Calu3 (cell line): ENCODE measurements at regions not wholly inside any gene's neighbourhood (a gene's known extent, or its start where the extent isn't known, plus 50 kb on each side); places are given as distances from the start of the nearest gene placed in this dataset.

ENCODE experiments used
- BruUV-seq: library from RNA; stranded (reverse); fragments of 400-500 nt; replicated peaks from 2 replicates; lab custom pipeline; 2021; lab: Mats Ljungman, UMichigan
- CTCF ChIA-PET: fragments of 300-600 bp; sonication (Branson Sonifier 250); formaldehyde crosslinking; loops from one replicate; lab custom pipeline; 2022; ENCODE audit warnings: antibody characterized with exemption; lab: Charles Lee
- DNase-seq: peaks from one replicate; pipeline ENCODE4 v3.0.0; 2022
- H3K27ac Mint-ChIP-seq: one replicate; pipeline ENCODE4 v1.8.0; 2022; ENCODE audit warnings: mixed read lengths; ENCODE audit not compliant: unreplicated experiment
- H3K27me3 Mint-ChIP-seq: one replicate; pipeline ENCODE4 v1.8.0; 2022; ENCODE audit warnings: mixed read lengths; ENCODE audit not compliant: unreplicated experiment
- H3K36me3 Mint-ChIP-seq: one replicate; pipeline ENCODE4 v1.8.0; 2022; ENCODE audit warnings: mild to moderate bottlenecking, moderate library complexity, mixed read lengths; ENCODE audit not compliant: insufficient read depth, unreplicated experiment
- H3K4me1 Mint-ChIP-seq: one replicate; pipeline ENCODE4 v1.8.0; 2022; ENCODE audit warnings: mild to moderate bottlenecking, low read depth, mixed read lengths; ENCODE audit not compliant: unreplicated experiment
- H3K4me3 Mint-ChIP-seq: one replicate; pipeline ENCODE4 v1.8.0; 2022; ENCODE audit warnings: mild to moderate bottlenecking, low read depth, moderate library complexity, mixed read lengths; ENCODE audit not compliant: unreplicated experiment
- H3K9me3 Mint-ChIP-seq: one replicate; pipeline ENCODE4 v1.8.0; 2022; ENCODE audit warnings: low read depth, mixed read lengths; ENCODE audit not compliant: unreplicated experiment
- CTCF ChIP-seq: fragments of 200-600 bp; IDR thresholded peaks from one replicate; pipeline ENCODE4 v1.8.0; 2022; ENCODE audit warnings: antibody characterized with exemption; ENCODE audit not compliant: unreplicated experiment
- intact Hi-C: fragments of 100-400 bp; cut with micrococcal nuclease; formaldehyde crosslinking; loops from one replicate; pipeline ENCODE4 v1.10.0; 2022; ENCODE audit not compliant: unreplicated experiment

DNA sequence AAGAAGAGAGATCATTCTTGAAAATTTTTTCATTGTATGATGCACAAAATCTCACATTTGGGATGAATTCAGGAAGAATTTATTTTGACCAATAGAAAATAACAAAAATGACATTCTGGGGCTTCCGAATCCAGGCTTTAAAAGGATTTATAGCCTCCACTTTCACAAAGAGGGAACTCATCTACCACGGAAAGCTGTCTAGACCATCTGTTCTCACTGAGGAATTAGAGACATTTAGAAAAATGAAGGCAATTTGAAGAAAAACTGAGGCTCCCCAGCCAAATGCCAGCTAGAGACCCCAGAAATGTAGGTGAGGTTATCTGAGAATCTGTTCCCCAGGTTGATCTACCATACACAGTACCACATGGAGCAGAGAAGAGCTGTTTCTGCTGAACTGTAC, 464.3 kb downstream of the TMA16 start:
- no peak for TF ChIP-seq CTCF
- Mint-ChIP-seq H3K4me3 (no peak overlapping the region), H3K9me3 (no peaks in the 10 kb centered on the region), H3K4me1 (peaks cover 8% of the 10 kb centered on the region), H3K36me3 (no peaks in the 10 kb centered on the region), H3K27ac (no peak overlapping the region), H3K27me3 (no peaks in the 10 kb centered on the region)
- intact Hi-C loops: no loop called here
- no peak for DNase-seq
- CTCF ChIA-PET: no interaction called here
- BruUV-seq: no TSS peak

GRCh38 chr4:163959932-163960331, 465.4 kb downstream of the TMA16 start:
- Mint-ChIP-seq H3K36me3 (no peaks in the 10 kb centered on the region), H3K4me1 (peaks cover 8% of the 10 kb centered on the region), H3K9me3 (no peaks in the 10 kb centered on the region), H3K27ac (no peak overlapping the region), H3K27me3 (no peaks in the 10 kb centered on the region), H3K4me3 (no peak overlapping the region)
- intact Hi-C loops: no loop called here
- DNase-seq: no peak
- BruUV-seq: no TSS peak
- TF ChIP-seq CTCF: no peak
- CTCF ChIA-PET: interaction anchor here (0.7 kb wide), 1 partner anchor 181 kb away, joined by 3 read pairs; no protein-coding TSS in a partner anchor

- TF ChIP-seq CTCF: no peak
- BruUV-seq: no TSS peak
- CTCF ChIA-PET: no interaction called here
Measured at GRCh38 chr4:163966612-163967011, 472.1 kb downstream of the TMA16 start.

GRCh38 chr4:163967263-163967662, 472.8 kb downstream of the TMA16 start:
- CTCF ChIA-PET: no interaction called here
- H3K4me1 Mint-ChIP-seq: no peaks in the 10 kb centered on the region
- H3K36me3 Mint-ChIP-seq: no peaks in the 10 kb centered on the region
- H3K9me3 Mint-ChIP-seq: no peaks in the 10 kb centered on the region
- TF ChIP-seq CTCF: no peak
- DNase-seq: no peak
- intact Hi-C loops: no loop called here
- H3K4me3 Mint-ChIP-seq: no peak overlapping the region
- no peaks in the 10 kb centered on the region for H3K27me3 Mint-ChIP-seq
- no TSS peak for BruUV-seq
- H3K27ac Mint-ChIP-seq: no peak overlapping the region

More at GRCh38 chr4:163966612-163967011, 472.1 kb downstream of the TMA16 start:
- H3K27me3 Mint-ChIP-seq: no peaks in the 10 kb centered on the region
- intact Hi-C loops: no loop called here
- H3K27ac Mint-ChIP-seq: no peak overlapping the region
- H3K4me3 Mint-ChIP-seq: no peak overlapping the region
- no peaks in the 10 kb centered on the region for H3K9me3 Mint-ChIP-seq
- no peak for DNase-seq
- no peaks in the 10 kb centered on the region for H3K4me1 Mint-ChIP-seq
- H3K36me3 Mint-ChIP-seq: no peaks in the 10 kb centered on the region

- Mint-ChIP-seq H3K27me3 (no peaks in the 10 kb centered on the region), H3K27ac (no peak overlapping the region), H3K4me3 (no peak overlapping the region), H3K4me1 (no peaks in the 10 kb centered on the region), H3K36me3 (no peaks in the 10 kb centered on the region), H3K9me3 (no peaks in the 10 kb centered on the region)
- CTCF ChIA-PET: no interaction called here
- no peak for TF ChIP-seq CTCF
- BruUV-seq: no TSS peak
- no peak for DNase-seq
- intact Hi-C loops: no loop called here
Measured at GRCh38 chr4:163967710-163968109, 473.2 kb downstream of the TMA16 start.
